Ureter (tissue), 1 donor: ENCODE measurements at regions not wholly inside any gene's neighbourhood (a gene's known extent, or its start where the extent isn't known, plus 50 kb on each side); places are given as distances from the start of the nearest gene placed in this dataset.

Source experiments
- DNase-seq: peaks from one replicate; pipeline ENCODE4 v3.0.0-alpha.2; 2020; ENCODE audit warnings: low spot score
- donor health status: DM: yes; HTN: yes; CAD: no.

DNA sequence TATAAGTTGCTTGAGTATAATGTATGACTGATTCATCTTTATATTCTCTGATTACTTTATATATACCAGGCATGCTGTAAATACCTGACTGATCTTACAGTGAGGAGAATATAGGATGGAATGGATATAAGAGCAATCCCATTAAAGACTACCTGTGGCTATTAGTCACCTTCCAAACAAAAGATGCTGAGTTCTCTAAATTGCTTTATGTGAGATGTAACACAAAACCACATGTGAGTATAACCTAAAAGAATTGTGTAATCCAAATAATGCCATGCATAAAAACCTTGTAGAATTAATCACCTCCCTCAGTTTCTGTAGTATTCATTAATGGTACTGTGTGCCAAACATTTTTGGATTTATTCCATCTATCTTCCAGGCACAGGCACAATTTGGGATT lies 134.6 kb upstream of the LRRC7 start:
- no peak for DNase-seq

DNA sequence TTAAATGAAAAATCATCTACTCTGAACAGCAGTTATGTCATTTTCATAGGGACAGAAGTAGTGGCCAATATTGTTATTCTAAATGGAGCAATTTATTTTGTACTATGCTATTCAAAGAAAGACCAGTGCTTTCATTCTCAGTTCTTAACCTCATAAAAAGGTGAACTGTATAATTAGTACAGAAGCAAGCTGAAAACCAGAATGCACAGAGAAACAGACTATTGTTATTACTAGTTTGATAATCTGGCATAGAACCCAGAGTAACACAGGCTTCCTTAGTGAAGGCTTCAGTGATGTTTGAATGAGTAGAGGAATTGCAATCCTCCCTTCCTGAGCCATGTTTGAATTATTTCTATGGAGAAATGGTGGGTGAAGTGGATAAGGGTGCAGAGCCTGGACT lies 131.6 kb upstream of the LRRC7 start:
- no peak for DNase-seq

GRCh38 chr1:69438056-69438795 lies 129.5 kb upstream of the LRRC7 start:
- no peak for DNase-seq

GRCh38 chr1:69441496-69441895 lies 126.2 kb upstream of the LRRC7 start:
- DNase-seq, result no peak

- DNase-seq, result no peak
Observed at GRCh38 chr1:69451196-69451595, 116.5 kb upstream of the LRRC7 start.

DNA sequence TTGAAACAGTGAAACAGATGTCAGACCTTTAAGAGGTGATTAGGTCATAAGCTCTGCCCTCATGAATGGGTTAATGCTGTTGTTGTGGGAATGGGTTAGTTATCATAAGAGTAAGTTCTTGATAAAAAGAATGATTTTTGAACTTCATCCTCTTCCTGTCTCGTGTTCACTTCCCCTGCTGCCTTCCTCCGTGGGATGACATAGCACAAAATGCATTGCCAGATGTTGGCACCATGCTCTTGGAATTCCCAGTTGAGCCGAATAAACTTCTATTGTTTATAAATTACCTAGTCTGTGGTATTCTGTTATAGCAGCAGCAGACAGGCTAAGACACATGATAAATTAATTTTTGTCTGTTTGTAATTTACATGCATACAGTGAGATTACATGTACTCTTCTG lies 112.0 kb upstream of the LRRC7 start:
- no peak for DNase-seq

- no peak for DNase-seq
Observed at GRCh38 chr1:69459244-69459643, 108.5 kb upstream of the LRRC7 start.

DNA sequence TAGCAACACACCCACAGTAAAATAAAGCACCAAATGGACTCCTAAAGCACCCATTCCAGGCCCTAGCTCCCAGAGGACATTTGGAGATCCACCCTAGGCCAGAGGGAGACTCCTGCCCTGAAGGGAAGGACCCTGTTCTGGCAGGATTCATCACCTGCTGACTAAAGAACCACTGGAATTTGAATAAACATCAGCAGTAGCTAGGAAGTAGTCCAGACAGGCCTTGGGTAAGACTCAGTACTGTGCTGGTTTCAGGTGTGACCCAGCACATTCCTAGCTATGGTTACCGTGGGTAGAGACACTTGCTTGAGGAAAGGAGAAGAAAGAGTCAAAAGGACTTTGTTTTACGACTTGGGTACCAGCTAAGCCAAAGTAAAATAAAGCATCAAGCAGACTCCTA lies 92.7 kb upstream of the LRRC7 start:
- no peak for DNase-seq

DNA sequence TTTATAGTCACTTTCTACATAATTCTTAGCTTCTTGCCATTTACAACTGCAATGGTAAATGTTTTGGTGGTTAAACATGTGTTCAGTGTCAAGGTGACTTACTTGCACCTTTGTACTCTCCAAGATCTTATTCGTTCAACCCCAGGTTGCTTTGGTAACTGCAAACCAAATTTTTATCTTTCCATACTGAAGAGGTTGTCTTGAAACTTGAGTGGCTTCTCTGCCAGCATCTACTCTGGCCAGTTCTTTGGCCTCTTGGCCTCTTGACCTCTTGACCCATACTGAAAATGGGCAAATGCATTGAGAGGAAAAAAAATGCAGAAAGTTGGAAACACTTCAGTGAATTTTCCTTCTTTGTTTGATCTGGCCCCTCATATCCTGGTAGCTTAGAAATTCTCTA lies 88.0 kb upstream of the LRRC7 start:
- DNase-seq, result no peak

GRCh38 chr1:69483246-69483645 lies 84.5 kb upstream of the LRRC7 start:
- no peak for DNase-seq

DNA sequence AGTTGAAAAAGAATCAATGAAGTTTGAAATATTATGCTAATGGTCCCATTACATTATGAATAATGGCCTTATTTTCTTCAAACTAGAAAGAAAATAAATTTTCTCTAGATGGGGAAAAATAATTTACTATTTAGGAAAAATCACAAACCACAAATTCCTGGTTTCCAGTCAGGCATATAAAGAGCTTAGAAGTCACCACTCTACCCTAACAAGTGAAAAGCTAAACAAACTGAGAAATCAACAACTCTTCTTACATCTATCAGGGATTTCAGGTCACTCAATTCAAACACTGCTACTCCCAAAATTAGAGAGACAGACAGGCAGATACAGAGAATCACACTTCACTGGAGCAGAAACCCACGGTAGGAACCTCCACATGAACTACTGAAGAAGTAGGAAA lies 82.1 kb upstream of the LRRC7 start:
- DNase-seq, result no peak

- no peak for DNase-seq
Observed at GRCh38 chr1:69491416-69491815, 76.3 kb upstream of the LRRC7 start.

- no peak for DNase-seq
Observed at GRCh38 chr1:69492286-69492685, 75.4 kb upstream of the LRRC7 start.

DNA sequence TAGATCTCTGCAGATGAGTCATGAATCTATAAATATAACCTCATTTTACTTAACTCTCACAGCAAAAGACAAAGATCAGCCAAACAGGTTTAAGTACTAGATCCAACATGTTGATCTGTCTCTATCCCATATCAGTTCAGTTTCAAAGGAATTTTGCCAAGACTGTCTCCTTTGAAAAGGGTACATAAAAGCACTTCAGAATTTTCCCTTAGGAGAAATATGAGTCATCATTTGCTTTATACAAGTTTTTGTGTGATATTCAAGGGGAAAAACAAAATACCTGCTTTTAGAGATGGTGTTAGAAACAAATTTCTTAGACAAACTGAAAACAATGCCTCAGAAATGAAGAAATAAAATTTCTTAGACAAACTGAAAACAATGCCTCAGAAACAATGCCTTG lies 73.5 kb upstream of the LRRC7 start:
- DNase-seq, result no peak

GRCh38 chr1:69497441-69498221 lies 70.1 kb upstream of the LRRC7 start:
- DNase-seq, result no peak

- DNase-seq, result no peak
Observed at GRCh38 chr1:69498711-69499110, 69.0 kb upstream of the LRRC7 start.

- no peak for DNase-seq
Observed at GRCh38 chr1:69499203-69499803, 68.4 kb upstream of the LRRC7 start.

DNA sequence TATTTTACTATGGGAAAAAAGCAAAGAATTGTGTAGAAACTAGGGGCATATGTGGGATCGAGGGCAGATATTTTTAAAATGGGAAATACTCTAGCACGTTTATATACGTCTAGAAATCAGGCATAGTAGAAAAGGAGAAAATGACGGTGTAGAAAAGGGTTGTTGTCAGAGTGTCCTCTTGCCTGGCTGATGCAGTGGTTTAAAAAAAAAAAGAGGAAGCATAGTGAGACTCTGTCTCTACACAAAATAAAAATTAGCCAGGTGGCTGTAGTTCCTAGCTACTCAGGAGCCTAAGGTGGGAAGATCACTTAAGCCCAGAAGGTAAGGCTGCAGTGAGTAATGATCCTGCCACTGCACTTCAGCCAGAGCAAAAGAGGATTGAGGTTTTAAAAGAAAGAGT lies 64.7 kb upstream of the LRRC7 start:
- no peak for DNase-seq

- DNase-seq, result no peak
Observed at GRCh38 chr1:69504730-69505252, 62.9 kb upstream of the LRRC7 start.

DNA sequence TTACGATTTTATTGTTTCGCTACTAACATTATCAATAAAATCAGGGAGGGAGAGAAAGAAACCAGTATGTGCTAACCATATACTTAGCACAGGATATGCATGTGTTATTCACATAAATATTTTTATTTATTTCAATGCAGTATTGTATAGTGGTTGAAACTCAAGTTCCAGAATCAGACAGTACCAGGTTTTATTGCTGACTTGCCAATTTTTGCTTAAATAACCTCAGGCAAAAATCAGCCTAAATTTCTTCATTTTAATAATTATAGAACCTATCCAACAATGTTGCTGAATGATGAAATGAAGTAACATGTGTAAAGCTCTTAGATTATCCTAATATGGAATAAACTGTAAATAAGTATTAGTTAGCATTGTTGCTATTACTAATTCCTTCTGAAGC lies 61.4 kb upstream of the LRRC7 start:
- no peak for DNase-seq

DNA sequence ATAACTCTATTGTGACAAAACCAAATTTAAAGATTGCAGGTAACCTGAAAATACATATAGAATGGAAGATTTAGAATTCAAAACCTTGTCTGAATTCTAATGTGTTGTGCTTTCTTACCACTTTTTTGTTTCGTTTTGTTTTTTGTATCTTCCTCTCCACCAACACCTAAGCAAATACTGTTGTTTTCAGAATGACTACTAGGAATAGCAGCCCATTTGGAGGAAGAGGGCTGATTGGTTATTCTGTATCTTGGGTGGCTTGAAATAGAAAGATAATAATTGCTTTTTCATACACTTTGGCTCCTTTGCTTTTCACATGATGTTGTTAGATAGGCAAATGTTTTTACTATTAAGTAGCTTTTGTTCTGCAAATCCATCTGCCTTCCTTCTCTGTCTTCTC lies 61.0 kb upstream of the LRRC7 start:
- no peak for DNase-seq

DNA sequence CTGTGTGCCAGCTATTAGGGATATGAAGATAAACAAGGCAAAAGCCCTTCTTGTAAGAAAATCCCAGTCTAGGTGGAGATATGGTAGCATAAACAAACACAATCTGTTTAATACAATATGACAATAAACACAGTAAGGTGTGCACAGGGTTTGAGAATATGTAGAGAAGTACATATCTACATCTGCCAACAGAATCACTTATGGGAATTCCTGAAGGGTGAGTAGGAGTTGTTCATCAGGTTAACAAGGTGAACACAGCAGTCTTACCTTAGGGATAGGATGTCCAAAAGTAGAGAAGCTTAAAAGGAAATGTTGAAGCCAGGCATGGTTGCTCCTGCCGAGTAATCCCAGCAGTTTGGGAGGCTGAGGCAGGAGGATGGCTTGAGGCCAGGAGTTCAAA lies 57.7 kb upstream of the LRRC7 start:
- DNase-seq, result no peak
